Endodermal cell (in vitro differentiated cells): ENCODE measurements at regions not wholly inside any gene's neighbourhood (a gene's known extent, or its start where the extent isn't known, plus 50 kb on each side); places are given as distances from the start of the nearest gene placed in this dataset.

ENCODE experiments used
- DNase-seq: peaks from one replicate; pipeline ENCODE4 v3.0.0-alpha.2; 2017
- H3K27ac ChIP-seq: 2 replicates; pipeline ENCODE4 v1.5.1; 2013; ENCODE audit warnings: mild to moderate bottlenecking, low read depth, low read length, moderate library complexity
- H3K27me3 ChIP-seq: 2 replicates; pipeline ENCODE4 v1.6.1; 2013; ENCODE audit warnings: mild to moderate bottlenecking, low read length, moderate library complexity; ENCODE audit not compliant: insufficient read depth, control insufficient read depth, poor library complexity, severe bottlenecking
- H3K36me3 ChIP-seq: 2 replicates; pipeline ENCODE4 v1.7.0; 2013; ENCODE audit warnings: mild to moderate bottlenecking, low read length, moderate library complexity; ENCODE audit not compliant: control insufficient read depth, insufficient read depth
- H3K4me1 ChIP-seq: one replicate; pipeline ENCODE4 v1.7.0; 2013; ENCODE audit warnings: low read length; ENCODE audit not compliant: control insufficient read depth, insufficient read depth
- H3K4me3 ChIP-seq: 2 replicates; pipeline ENCODE4 v1.5.1; 2013; ENCODE audit warnings: mild to moderate bottlenecking, low read length, moderate library complexity
- H3K9ac ChIP-seq: 2 replicates; pipeline ENCODE4 v1.6.1; 2013; ENCODE audit warnings: mild to moderate bottlenecking, low read length, moderate library complexity; ENCODE audit not compliant: poor library complexity, severe bottlenecking; ENCODE audit errors: extremely low read depth
- H3K9me3 ChIP-seq: 2 replicates; pipeline ENCODE4 v1.6.1; 2013; ENCODE audit warnings: mild to moderate bottlenecking, low read length, moderate library complexity; ENCODE audit not compliant: control insufficient read depth
- H3K27ac Mint-ChIP-seq: 2 replicates; pipeline ENCODE4 v1.8.0; 2020; ENCODE audit warnings: mixed read lengths
- H3K27me3 Mint-ChIP-seq: 2 replicates; pipeline ENCODE4 v1.8.0; 2021; ENCODE audit warnings: mild to moderate bottlenecking, mixed read lengths; ENCODE audit not compliant: insufficient read depth
- H3K36me3 Mint-ChIP-seq: 2 replicates; pipeline ENCODE4 v1.8.0; 2020; ENCODE audit warnings: low read depth, mixed read lengths
- H3K4me1 Mint-ChIP-seq: 2 replicates; pipeline ENCODE4 v1.8.0; 2020; ENCODE audit warnings: mixed read lengths
- H3K4me3 Mint-ChIP-seq: 2 replicates; pipeline ENCODE4 v1.8.0; 2020; ENCODE audit warnings: mild to moderate bottlenecking, moderate library complexity, mixed read lengths
- H3K9me3 Mint-ChIP-seq: 2 replicates; pipeline ENCODE4 v1.8.0; 2020; ENCODE audit warnings: mild to moderate bottlenecking, mixed read lengths
- CTCF ChIP-seq: fragments of 200-600 bp; sonication (generic); conservative IDR thresholded peaks from 2 replicates; pipeline ENCODE4 v1.5.0; 2021; ENCODE audit warnings: antibody characterized with exemption, mild to moderate bottlenecking
- WGBS, 2 experiments: methylation state at CpG; one replicate each; pipeline versions ENCODE4 v1.1.5 to v1.1.7; 2013; ENCODE audit warnings: missing lambda C conversion rate in 2 of 2, mixed read lengths in 1 of 2; ENCODE audit not compliant: insufficient coverage in 1 of 2, insufficient read length in 1 of 2; 5-methylcytosine and 5-hydroxymethylcytosine counted together

DNA sequence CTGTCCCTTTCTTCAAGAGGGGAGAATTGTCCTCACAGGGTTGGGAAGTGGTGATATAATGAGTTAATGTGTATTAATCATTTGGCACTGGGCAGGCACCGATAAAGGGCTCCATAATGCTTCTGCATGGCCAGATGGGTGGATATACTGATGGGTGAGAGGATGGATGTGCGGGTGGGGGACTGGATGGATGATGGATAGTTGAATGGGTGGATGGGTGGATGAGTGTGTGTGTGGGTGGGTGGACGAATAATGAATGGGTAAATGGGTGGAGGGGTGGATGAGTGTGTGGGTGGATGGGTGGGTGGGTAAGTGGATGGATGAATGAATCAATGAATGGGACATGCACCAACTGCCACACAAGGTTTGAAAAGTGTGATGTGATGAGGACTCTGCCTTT, 127.2 kb downstream of the ACKR3 start:
- no peak overlapping the region for H3K4me3 Mint-ChIP-seq
- peaks cover 14% of the 10 kb centered on the region for H3K4me1 ChIP-seq
- no peak for DNase-seq
- H3K9me3 ChIP-seq, result no peaks in the 10 kb centered on the region
- H3K4me1 Mint-ChIP-seq, result peaks cover 23% of the 10 kb centered on the region
- peaks cover 4% of the 10 kb centered on the region for H3K27me3 Mint-ChIP-seq
- H3K27ac ChIP-seq, result no peak overlapping the region
- H3K36me3 ChIP-seq, result no peaks in the 10 kb centered on the region
- no peak for TF ChIP-seq CTCF
- no peaks in the 10 kb centered on the region for H3K36me3 Mint-ChIP-seq
- WGBS, 2 experiments, result 61 to 65% methylated on average over 3 of the region's 3 CpGs
- H3K9me3 Mint-ChIP-seq, result no peaks in the 10 kb centered on the region
- no peak overlapping the region for H3K27ac Mint-ChIP-seq
- no peak overlapping the region for H3K4me3 ChIP-seq
- no peaks in the 10 kb centered on the region for H3K27me3 ChIP-seq
- H3K9ac ChIP-seq, result no peak overlapping the region

GRCh38 chr2:236698016-236698627, 128.5 kb downstream of the ACKR3 start:
- Mint-ChIP-seq H3K4me3 (no peak overlapping the region), H3K4me1 (peaks cover 18% of the 10 kb centered on the region), H3K9me3 (no peaks in the 10 kb centered on the region), H3K36me3 (no peaks in the 10 kb centered on the region), H3K27ac (no peak overlapping the region), H3K27me3 (peaks cover 4% of the 10 kb centered on the region)
- Histone ChIP-seq H3K4me1 (peaks cover 11% of the 10 kb centered on the region), H3K9ac (no peak overlapping the region), H3K36me3 (no peaks in the 10 kb centered on the region), H3K9me3 (no peaks in the 10 kb centered on the region), H3K27ac (no peak overlapping the region), H3K27me3 (no peaks in the 10 kb centered on the region), H3K4me3 (no peak overlapping the region)
- DNase-seq, result no peak
- TF ChIP-seq CTCF, result no peak
- WGBS, 2 experiments, result 90 to 92% methylated on average over 3 to 8 of the region's 8 CpGs

GRCh38 chr2:236700703-236701102, 131.1 kb downstream of the ACKR3 start:
- Histone ChIP-seq H3K4me3 (no peak overlapping the region), H3K36me3 (no peaks in the 10 kb centered on the region), H3K27me3 (no peaks in the 10 kb centered on the region), H3K9ac (no peak overlapping the region), H3K4me1 (peaks cover 4% of the 10 kb centered on the region), H3K27ac (no peak overlapping the region), H3K9me3 (no peaks in the 10 kb centered on the region)
- no peak for DNase-seq
- 95 to 100% methylated on average over 3 to 4 of the region's 4 CpGs for WGBS, 2 experiments
- H3K27ac Mint-ChIP-seq, result no peak overlapping the region
- TF ChIP-seq CTCF, result no peak
- no peaks in the 10 kb centered on the region for H3K36me3 Mint-ChIP-seq
- peaks cover 2% of the 10 kb centered on the region for H3K27me3 Mint-ChIP-seq
- peaks cover 3% of the 10 kb centered on the region for H3K4me1 Mint-ChIP-seq
- no peak overlapping the region for H3K4me3 Mint-ChIP-seq
- no peaks in the 10 kb centered on the region for H3K9me3 Mint-ChIP-seq
